NCI-H82 (cell line): ENCODE measurements at regions not wholly inside any gene's neighbourhood (a gene's known extent, or its start where the extent isn't known, plus 50 kb on each side); places are given as distances from the start of the nearest gene placed in this dataset.
"Not testable (repeated sequence)": the region's sequence is repeated elsewhere in the genome, so short reads cannot be mapped to it uniquely, and the experiment has no call there.

ENCODE experiments used
- DNase-seq: peaks from one replicate; lab custom pipeline; 2025; lab: John Stamatoyannopoulos, UW

GRCh38 chr6:147441751-147442150, 66.7 kb upstream of the SAMD5 start:
- DNase-seq = peak; percentile 69

DNA sequence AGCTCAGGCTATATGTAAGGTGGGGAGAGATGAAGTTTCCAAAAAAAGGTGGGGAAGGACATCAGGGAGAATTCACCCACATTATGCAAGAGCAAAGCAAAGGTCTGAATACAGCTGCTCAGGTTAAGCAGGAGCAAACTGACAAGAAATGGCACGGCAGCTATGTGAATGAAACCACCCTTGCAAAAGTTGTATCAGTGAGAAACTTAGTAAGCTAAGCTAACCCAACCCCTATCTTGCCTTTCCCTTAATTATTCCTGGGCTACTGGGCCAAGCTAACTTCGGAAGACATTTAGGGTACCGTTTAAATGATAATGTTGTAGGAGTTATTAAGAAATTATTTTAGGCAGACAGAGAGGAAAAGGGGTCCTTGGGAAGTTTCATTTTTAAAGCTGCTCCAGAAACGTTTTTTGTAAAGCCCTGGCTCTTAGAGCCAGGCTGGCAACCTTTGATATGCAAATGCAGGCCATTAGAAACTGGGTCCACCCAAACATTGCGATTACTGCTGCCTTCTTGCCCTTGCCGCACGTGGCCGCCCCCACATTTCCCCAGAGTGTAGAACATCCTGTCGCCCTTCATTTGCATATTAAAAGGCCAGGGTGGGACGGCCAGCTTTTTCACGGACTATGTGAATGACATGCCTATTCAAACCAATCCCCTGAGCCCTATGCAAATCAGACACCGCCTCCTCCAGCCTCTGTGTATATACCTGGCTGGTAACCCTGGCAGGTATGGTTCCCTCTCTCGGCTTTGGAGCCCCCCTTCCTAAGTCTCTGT, 60.5 kb upstream of the SAMD5 start:
- DNase-seq = no peak

GRCh38 chr6:147448775-147449174, 59.7 kb upstream of the SAMD5 start:
- DNase-seq = no peak

DNA sequence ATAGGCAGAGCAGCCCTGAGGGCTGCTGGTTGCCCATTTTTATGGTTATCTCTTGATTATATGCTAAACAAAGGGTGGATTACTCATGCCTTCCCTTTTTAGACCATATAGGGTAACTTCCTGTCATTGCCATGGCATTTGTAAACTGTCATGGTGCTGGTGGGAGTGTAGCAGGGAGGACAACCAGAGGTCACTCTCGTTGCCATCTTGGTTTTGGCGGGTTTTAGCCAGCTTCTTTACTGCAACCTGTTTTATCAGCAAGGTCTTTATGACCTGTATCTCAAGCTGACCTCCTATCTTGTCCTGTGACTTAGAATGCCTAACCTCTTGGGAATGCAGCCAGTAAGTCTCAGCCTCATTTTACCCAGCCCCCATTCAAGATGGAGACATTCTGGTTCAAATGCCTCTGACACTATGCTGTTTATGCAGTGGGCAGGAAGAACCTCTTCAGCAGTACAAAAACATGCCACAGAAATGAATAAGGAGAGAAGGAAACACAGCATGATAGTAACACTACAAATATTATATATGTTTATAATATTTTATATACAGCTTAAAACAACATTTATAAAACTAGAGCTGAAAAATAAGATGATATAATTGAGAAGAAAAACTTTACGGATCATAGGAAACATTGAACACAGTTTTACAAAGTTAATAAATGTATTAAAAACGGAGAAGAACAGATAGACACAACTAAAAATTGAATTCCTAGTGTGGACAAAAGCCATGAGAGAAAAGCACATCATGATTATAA, 58.9 kb upstream of the SAMD5 start:
- no peak for DNase-seq

DNA sequence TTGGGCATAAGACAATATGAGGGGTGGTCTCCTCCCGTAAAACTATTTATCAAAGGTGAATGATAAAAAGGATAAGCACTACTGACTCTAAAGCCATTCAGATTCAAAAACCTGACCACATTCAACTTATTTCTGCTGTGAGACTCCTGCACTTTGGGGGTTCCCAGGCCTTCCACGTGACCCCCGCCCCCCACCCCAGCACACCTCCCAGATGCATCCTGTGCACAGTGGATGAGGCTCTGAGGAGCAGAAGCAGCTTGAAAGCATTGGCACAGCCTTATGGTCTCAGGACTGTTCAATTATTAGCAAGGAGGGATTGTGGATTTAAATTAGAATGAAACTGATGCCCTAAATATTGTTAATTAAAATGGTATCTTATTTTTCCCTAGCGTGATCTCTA, 55.1 kb upstream of the SAMD5 start:
- DNase-seq = peak; percentile 3

DNA sequence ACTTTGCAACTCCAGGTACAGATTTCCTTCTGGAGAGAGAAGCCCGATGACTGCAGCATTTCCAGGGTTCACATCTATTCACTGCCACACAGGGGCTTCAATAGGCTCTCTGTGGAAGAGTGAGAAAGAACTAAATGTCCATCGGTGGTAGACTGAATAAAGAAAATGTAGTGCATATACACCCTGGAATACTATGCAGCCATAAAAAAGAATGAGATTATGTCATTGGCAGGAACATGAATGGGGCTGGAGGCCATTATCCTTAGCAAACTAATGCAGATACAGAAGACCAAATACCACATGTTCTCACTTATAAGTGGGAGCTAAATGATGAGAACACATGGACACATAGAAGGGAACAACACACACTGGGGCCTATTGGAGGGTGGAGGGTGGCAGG, 53.6 kb upstream of the SAMD5 start:
- DNase-seq = not testable (repeated sequence)
